ENCODE measurements at regions not wholly inside any gene's neighbourhood (a gene's known extent, or its start where the extent isn't known, plus 50 kb on each side); places are given as distances from the start of the nearest gene placed in this dataset.

GRCh38 chr22:22388494-22388893, 120.0 kb downstream of the ZNF280B start:
- H3K4me1 Mint-ChIP-seq, result no peaks in the 10 kb centered on the region

GRCh38 chr22:22389467-22389866, 119.1 kb downstream of the ZNF280B start:
- no peak for DNase-seq
- Mint-ChIP-seq H3K36me3 (ENCODE audit: low read depth) (no peaks in the 10 kb centered on the region), H3K27me3 (peaks cover 9% of the 10 kb centered on the region), H3K27ac (no peak overlapping the region), H3K9me3 (no peaks in the 10 kb centered on the region), H3K4me1 (no peaks in the 10 kb centered on the region), H3K4me3 (no peak overlapping the region)
- ATAC-seq, result no peak

More at GRCh38 chr22:22388494-22388893, 120.0 kb downstream of the ZNF280B start:
- Mint-ChIP-seq H3K36me3 (ENCODE audit: low read depth) (no peaks in the 10 kb centered on the region), H3K4me3 (no peak overlapping the region), H3K9me3 (no peaks in the 10 kb centered on the region), H3K27ac (no peak overlapping the region), H3K27me3 (peaks cover 9% of the 10 kb centered on the region)
- no peak for DNase-seq
- ATAC-seq, result no peak

- Mint-ChIP-seq H3K9me3 (no peaks in the 10 kb centered on the region), H3K36me3 (ENCODE audit: low read depth) (no peaks in the 10 kb centered on the region), H3K4me1 (no peaks in the 10 kb centered on the region), H3K4me3 (no peak overlapping the region), H3K27ac (no peak overlapping the region), H3K27me3 (peaks cover 6% of the 10 kb centered on the region)
- DNase-seq (no peak), ATAC-seq (no peak)
Observed at GRCh38 chr22:22390989-22391388, 117.6 kb downstream of the ZNF280B start.

- H3K4me1 Mint-ChIP-seq, result no peaks in the 10 kb centered on the region
- ATAC-seq (no peak), DNase-seq (no peak)
- no peak overlapping the region for H3K27ac Mint-ChIP-seq
- H3K9me3 Mint-ChIP-seq, result no peaks in the 10 kb centered on the region
- H3K36me3 Mint-ChIP-seq (ENCODE audit: low read depth), result no peaks in the 10 kb centered on the region
- no peak overlapping the region for H3K4me3 Mint-ChIP-seq
- peaks cover 6% of the 10 kb centered on the region for H3K27me3 Mint-ChIP-seq
Observed at GRCh38 chr22:22391543-22391942, 117.0 kb downstream of the ZNF280B start.

- H3K4me3 Mint-ChIP-seq, result no peak overlapping the region
- ATAC-seq (no peak), DNase-seq (no peak)
- no peaks in the 10 kb centered on the region for H3K9me3 Mint-ChIP-seq
- peaks cover 2% of the 10 kb centered on the region for H3K27me3 Mint-ChIP-seq
- no peak overlapping the region for H3K27ac Mint-ChIP-seq
- no peaks in the 10 kb centered on the region for H3K36me3 Mint-ChIP-seq (ENCODE audit: low read depth)
- H3K4me1 Mint-ChIP-seq, result no peaks in the 10 kb centered on the region
Observed at GRCh38 chr22:22392131-22392530, 116.4 kb downstream of the ZNF280B start.

- no peak for ATAC-seq
- Mint-ChIP-seq H3K4me1 (no peaks in the 10 kb centered on the region), H3K27ac (no peak overlapping the region), H3K27me3 (peaks cover 3% of the 10 kb centered on the region), H3K4me3 (no peak overlapping the region), H3K9me3 (no peaks in the 10 kb centered on the region), H3K36me3 (ENCODE audit: low read depth) (no peaks in the 10 kb centered on the region)
- no peak for DNase-seq
Observed at GRCh38 chr22:22394591-22394990, 114.0 kb downstream of the ZNF280B start.

GRCh38 chr22:22395245-22395644, 113.3 kb downstream of the ZNF280B start:
- Mint-ChIP-seq H3K36me3 (ENCODE audit: low read depth) (no peaks in the 10 kb centered on the region), H3K9me3 (no peaks in the 10 kb centered on the region), H3K27ac (no peak overlapping the region), H3K4me1 (no peaks in the 10 kb centered on the region), H3K4me3 (no peak overlapping the region), H3K27me3 (peaks cover 3% of the 10 kb centered on the region)
- DNase-seq (no peak), ATAC-seq (peak; percentile 28)

GRCh38 chr22:22396741-22397291, 111.7 kb downstream of the ZNF280B start:
- no peak for ATAC-seq
- no peaks in the 10 kb centered on the region for H3K36me3 Mint-ChIP-seq (ENCODE audit: low read depth)
- peaks cover 3% of the 10 kb centered on the region for H3K27me3 Mint-ChIP-seq
- no peak overlapping the region for H3K27ac Mint-ChIP-seq
- no peak overlapping the region for H3K4me3 Mint-ChIP-seq
- H3K4me1 Mint-ChIP-seq, result no peaks in the 10 kb centered on the region
- DNase-seq, result no peak
- no peaks in the 10 kb centered on the region for H3K9me3 Mint-ChIP-seq

- no peak for ATAC-seq
- no peak overlapping the region for H3K4me3 Mint-ChIP-seq
- peaks cover 3% of the 10 kb centered on the region for H3K27me3 Mint-ChIP-seq
- no peak overlapping the region for H3K27ac Mint-ChIP-seq
- DNase-seq, result no peak
- no peaks in the 10 kb centered on the region for H3K4me1 Mint-ChIP-seq
- no peaks in the 10 kb centered on the region for H3K36me3 Mint-ChIP-seq (ENCODE audit: low read depth)
- no peaks in the 10 kb centered on the region for H3K9me3 Mint-ChIP-seq
Observed at GRCh38 chr22:22397292-22397870, 111.2 kb downstream of the ZNF280B start.

- Mint-ChIP-seq H3K36me3 (ENCODE audit: low read depth) (no peaks in the 10 kb centered on the region), H3K4me3 (no peak overlapping the region), H3K27ac (peak overlapping the region; percentile 19), H3K27me3 (peaks cover 3% of the 10 kb centered on the region), H3K4me1 (no peaks in the 10 kb centered on the region), H3K9me3 (no peaks in the 10 kb centered on the region)
- no peak for ATAC-seq
- DNase-seq, result no peak
Observed at GRCh38 chr22:22397875-22398524, 110.5 kb downstream of the ZNF280B start.

GRCh38 chr22:22398530-22399327, 109.8 kb downstream of the ZNF280B start:
- H3K36me3 Mint-ChIP-seq (ENCODE audit: low read depth), result no peaks in the 10 kb centered on the region

GRCh38 chr22:22400099-22400498, 108.4 kb downstream of the ZNF280B start:
- H3K9me3 Mint-ChIP-seq, result no peaks in the 10 kb centered on the region
- no peak for ATAC-seq
- H3K4me1 Mint-ChIP-seq, result no peaks in the 10 kb centered on the region
- H3K4me3 Mint-ChIP-seq, result no peak overlapping the region
- H3K27me3 Mint-ChIP-seq, result peaks cover 3% of the 10 kb centered on the region
- no peak for DNase-seq
- no peaks in the 10 kb centered on the region for H3K36me3 Mint-ChIP-seq (ENCODE audit: low read depth)
- no peak overlapping the region for H3K27ac Mint-ChIP-seq

More at GRCh38 chr22:22398530-22399327, 109.8 kb downstream of the ZNF280B start:
- Mint-ChIP-seq H3K27me3 (peaks cover 3% of the 10 kb centered on the region), H3K4me3 (no peak overlapping the region), H3K9me3 (no peaks in the 10 kb centered on the region), H3K4me1 (no peaks in the 10 kb centered on the region), H3K27ac (no peak overlapping the region)
- no peak for ATAC-seq
- no peak for DNase-seq

- ATAC-seq, result no peak
- H3K4me1 Mint-ChIP-seq, result no peaks in the 10 kb centered on the region
- no peak overlapping the region for H3K4me3 Mint-ChIP-seq
- no peak overlapping the region for H3K27ac Mint-ChIP-seq
- H3K36me3 Mint-ChIP-seq (ENCODE audit: low read depth), result no peaks in the 10 kb centered on the region
- H3K9me3 Mint-ChIP-seq, result no peaks in the 10 kb centered on the region
- H3K27me3 Mint-ChIP-seq, result peaks cover 3% of the 10 kb centered on the region
- no peak for DNase-seq
Observed at GRCh38 chr22:22400964-22401363, 107.6 kb downstream of the ZNF280B start.

- peaks cover 3% of the 10 kb centered on the region for H3K27me3 Mint-ChIP-seq
- DNase-seq (no peak), ATAC-seq (no peak)
- H3K4me1 Mint-ChIP-seq, result no peaks in the 10 kb centered on the region
- no peak overlapping the region for H3K4me3 Mint-ChIP-seq
- no peaks in the 10 kb centered on the region for H3K9me3 Mint-ChIP-seq
- no peak overlapping the region for H3K27ac Mint-ChIP-seq
- no peaks in the 10 kb centered on the region for H3K36me3 Mint-ChIP-seq (ENCODE audit: low read depth)
Observed at GRCh38 chr22:22401381-22401780, 107.2 kb downstream of the ZNF280B start.

GRCh38 chr22:22403306-22403705, 105.2 kb downstream of the ZNF280B start:
- Mint-ChIP-seq H3K4me3 (no peak overlapping the region), H3K36me3 (ENCODE audit: low read depth) (no peaks in the 10 kb centered on the region), H3K9me3 (no peaks in the 10 kb centered on the region), H3K4me1 (no peaks in the 10 kb centered on the region), H3K27ac (no peak overlapping the region), H3K27me3 (peaks cover 3% of the 10 kb centered on the region)
- DNase-seq, result no peak
- ATAC-seq, result no peak
